AG04449 (cell line): ENCODE measurements at regions not wholly inside any gene's neighbourhood (a gene's known extent, or its start where the extent isn't known, plus 50 kb on each side); places are given as distances from the start of the nearest gene placed in this dataset.

ENCODE experiments used
- CTCF ChIA-PET: fragments of 350-600 bp; formaldehyde crosslinking; extraction: SDS; loops from one replicate; lab custom pipeline; 2021; ENCODE audit warnings: antibody characterized with exemption; lab: Yijun Ruan, JAX
- POLR2A ChIA-PET: fragments of 400-600, 350-600 bp; formaldehyde crosslinking; extraction: SDS; loops from one replicate; lab custom pipeline; 2020; ENCODE audit warnings: antibody characterized with exemption, inconsistent platforms; lab: Yijun Ruan, JAX
- DNase-seq: peaks from one replicate; pipeline ENCODE4 v3.0.0-alpha.2; 2010; ENCODE audit warnings: low read depth, low spot score
- H3K4me3 ChIP-seq: 2 replicates; pipeline ENCODE4 v1.5.1; 2011; ENCODE audit warnings: low read depth, mild to moderate bottlenecking, control low read depth, low read length
- TF ChIP-seq, protein P1 (sequence below): IDR thresholded peaks from one replicate; pipeline ENCODE4 v1.5.1; 2011; ENCODE audit warnings: mild to moderate bottlenecking, moderate library complexity, low read length, control low read depth, inconsistent platforms; ENCODE audit not compliant: insufficient read depth; ENCODE audit errors: missing control alignments

- ChIA-PET CTCF (interaction anchor here (1.4 kb wide), 1 partner anchor 29 kb away, joined by 4 read pairs; no protein-coding TSS in a partner anchor), POLR2A (no interaction called here)
- DNase-seq = no peak
- TF ChIP-seq, protein P1, sequence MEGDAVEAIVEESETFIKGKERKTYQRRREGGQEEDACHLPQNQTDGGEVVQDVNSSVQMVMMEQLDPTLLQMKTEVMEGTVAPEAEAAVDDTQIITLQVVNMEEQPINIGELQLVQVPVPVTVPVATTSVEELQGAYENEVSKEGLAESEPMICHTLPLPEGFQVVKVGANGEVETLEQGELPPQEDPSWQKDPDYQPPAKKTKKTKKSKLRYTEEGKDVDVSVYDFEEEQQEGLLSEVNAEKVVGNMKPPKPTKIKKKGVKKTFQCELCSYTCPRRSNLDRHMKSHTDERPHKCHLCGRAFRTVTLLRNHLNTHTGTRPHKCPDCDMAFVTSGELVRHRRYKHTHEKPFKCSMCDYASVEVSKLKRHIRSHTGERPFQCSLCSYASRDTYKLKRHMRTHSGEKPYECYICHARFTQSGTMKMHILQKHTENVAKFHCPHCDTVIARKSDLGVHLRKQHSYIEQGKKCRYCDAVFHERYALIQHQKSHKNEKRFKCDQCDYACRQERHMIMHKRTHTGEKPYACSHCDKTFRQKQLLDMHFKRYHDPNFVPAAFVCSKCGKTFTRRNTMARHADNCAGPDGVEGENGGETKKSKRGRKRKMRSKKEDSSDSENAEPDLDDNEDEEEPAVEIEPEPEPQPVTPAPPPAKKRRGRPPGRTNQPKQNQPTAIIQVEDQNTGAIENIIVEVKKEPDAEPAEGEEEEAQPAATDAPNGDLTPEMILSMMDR = no peak
- H3K4me3 ChIP-seq = no peak overlapping the region
Observed at GRCh38 chr16:66304961-66305360, 61.5 kb upstream of the CDH5 start.

DNA sequence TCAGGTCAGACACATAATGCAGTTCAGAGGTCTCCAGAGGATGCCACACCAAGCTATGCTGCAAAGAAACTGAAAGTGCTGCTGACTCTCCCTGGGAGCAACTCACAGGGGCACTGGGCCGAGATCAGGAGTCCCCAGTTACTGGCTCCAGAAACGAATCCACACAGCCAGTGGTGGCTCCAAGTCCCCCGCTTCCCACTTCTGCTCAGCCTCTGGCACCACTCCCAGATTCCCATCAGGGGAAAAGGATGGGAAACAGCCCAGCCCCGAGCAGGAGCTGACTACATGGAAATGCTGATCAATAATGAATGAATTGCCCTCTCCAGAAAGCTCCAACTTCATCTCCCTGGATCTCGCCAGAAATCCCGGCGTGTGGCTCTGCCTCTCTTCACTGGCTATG is 62.3 kb upstream of the CDH5 start:
- no peak for DNase-seq
- POLR2A ChIA-PET = no interaction called here
- TF ChIP-seq, protein P1 = no peak
- CTCF ChIA-PET = interaction anchor here (0.7 to 2.3 kb wide), 5 partner anchors 9 to 591 kb away, joined by 3 to 7 read pairs (median 4); no protein-coding TSS in a partner anchor
- H3K4me3 ChIP-seq = no peak overlapping the region

DNA sequence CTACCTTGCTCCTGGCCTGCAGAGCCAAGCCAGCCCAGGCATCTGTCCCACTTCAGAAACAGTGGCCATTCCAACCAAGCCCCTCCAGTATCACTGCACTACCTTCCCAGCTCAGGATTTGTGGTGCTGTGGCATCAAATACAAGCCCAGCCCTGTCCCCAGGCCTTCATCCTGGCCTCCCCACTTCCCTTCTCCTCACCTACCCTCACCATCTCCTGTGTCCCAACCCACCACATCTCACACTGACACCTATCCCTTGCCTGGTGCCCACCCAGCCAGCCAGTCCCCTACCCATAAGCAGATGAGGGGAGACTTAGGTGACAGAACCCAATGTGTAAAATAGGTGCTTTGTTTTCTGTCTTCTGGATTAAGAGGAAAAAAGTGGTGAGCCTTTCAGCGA is 66.0 kb upstream of the CDH5 start:
- TF ChIP-seq, protein P1 = no peak
- CTCF ChIA-PET = interaction anchor here (1.3 to 3.4 kb wide), 2 partner anchors 14 to 24 kb away, joined by 3 to 14 read pairs; no protein-coding TSS in a partner anchor
- no peak for DNase-seq
- POLR2A ChIA-PET = no interaction called here
- no peak overlapping the region for H3K4me3 ChIP-seq

DNA sequence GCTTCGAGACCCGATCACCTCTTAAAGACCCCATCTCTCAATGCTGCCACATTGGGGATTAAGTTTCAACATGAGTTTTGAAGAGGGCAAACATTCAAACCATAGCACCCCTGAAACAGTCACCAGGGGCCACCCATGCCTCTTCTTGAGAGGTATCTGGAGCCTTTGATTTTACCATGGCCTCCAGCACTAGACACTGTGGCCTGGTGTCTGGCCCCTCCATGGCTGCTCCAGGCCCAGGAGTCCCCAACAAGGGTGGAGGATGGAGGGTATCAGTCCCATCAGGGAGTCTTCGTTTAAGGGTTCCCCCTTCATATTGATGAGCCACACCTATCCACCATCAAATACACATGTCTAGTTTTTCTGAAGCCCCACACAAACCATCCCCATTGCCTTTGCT is 66.5 kb upstream of the CDH5 start:
- POLR2A ChIA-PET = no interaction called here
- CTCF ChIA-PET = interaction anchor here (1.3 to 3.4 kb wide), 2 partner anchors 14 to 24 kb away, joined by 3 to 14 read pairs; no protein-coding TSS in a partner anchor
- no peak for DNase-seq
- no peak overlapping the region for H3K4me3 ChIP-seq
- TF ChIP-seq, protein P1 = no peak

DNA sequence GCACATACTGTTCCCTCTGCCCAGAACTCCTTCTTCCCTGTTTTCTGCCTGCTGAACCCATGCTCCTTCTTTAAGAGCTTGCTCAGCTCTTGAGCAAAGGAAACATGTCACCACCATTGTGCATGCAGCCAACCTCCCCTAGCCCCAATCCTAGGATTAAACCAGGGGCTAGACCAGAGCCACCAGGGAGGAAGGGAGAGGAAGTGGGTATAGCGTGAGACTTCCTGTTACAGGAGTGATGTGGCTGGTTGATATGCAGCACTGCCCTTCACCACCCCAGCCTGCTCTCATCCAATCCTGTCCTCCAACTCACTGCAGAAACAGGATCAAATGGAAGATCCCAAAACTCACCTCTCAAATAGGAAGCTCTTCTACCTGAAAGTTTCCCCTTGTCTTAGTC is 67.1 kb upstream of the CDH5 start:
- ChIA-PET CTCF (interaction anchor here (1.3 to 3.4 kb wide), 2 partner anchors 15 to 23 kb away, joined by 3 to 14 read pairs; no protein-coding TSS in a partner anchor), POLR2A (no interaction called here)
- H3K4me3 ChIP-seq = no peak overlapping the region
- TF ChIP-seq, protein P1 = no peak
- DNase-seq = no peak

DNA sequence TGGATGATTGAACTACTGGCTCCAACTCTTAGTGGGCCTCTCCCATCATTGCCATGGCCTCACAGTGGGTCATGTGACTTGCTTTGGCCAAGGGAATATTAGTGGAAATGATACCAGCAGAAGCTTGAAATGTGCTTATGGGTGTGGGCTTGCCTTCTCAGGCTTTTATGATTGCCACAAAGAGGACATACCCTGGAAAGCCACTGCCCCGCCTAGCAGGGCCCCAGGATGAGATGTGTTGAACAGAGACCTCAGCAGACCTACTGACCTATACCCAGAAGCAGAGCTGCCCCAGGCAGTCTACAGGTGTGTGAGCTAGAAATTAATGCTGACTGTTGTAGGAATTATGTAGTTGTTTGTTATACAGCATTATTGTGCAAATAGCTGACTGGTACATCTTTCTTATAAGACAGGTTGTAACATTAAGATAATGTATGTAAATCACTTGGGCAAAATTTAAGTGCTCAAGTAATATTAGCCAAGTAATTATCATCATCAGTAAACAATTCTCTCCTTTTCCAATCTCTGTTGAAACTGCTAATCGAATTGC is 67.8 kb upstream of the CDH5 start:
- ChIA-PET POLR2A (no interaction called here), CTCF (interaction anchor here (1.3 to 3.4 kb wide), 2 partner anchors 15 to 23 kb away, joined by 8 to 14 read pairs; no protein-coding TSS in a partner anchor)
- TF ChIP-seq, protein P1 = no peak
- no peak for DNase-seq
- H3K4me3 ChIP-seq = no peak overlapping the region
